A673 (cell line): ENCODE measurements at regions not wholly inside any gene's neighbourhood (a gene's known extent, or its start where the extent isn't known, plus 50 kb on each side); places are given as distances from the start of the nearest gene placed in this dataset.

Experiments
- BruUV-seq: library from RNA; stranded (reverse); fragments of 400-500 nt; replicated peaks from 2 replicates; lab custom pipeline; 2021; lab: Mats Ljungman, UMichigan
- CTCF ChIA-PET: fragments of 300-600 bp; sonication (Branson Sonifier 250); formaldehyde crosslinking; loops from one replicate; lab custom pipeline; 2022; ENCODE audit warnings: antibody characterized with exemption; lab: Charles Lee
- POLR2A ChIA-PET: fragments of 300-600 bp; sonication (Branson Sonifier 250); formaldehyde crosslinking; loops from one replicate; lab custom pipeline; 2022; ENCODE audit warnings: antibody characterized with exemption; ENCODE audit not compliant: low non-redundant PET; lab: Charles Lee
- DNase-seq: peaks from one replicate; pipeline ENCODE4 v3.0.0-alpha.2; 2015; ENCODE audit warnings: low spot score
- H3K27ac ChIP-seq: fragments of 200-600 bp; sonication (generic); 2 replicates; pipeline ENCODE4 v1.5.1; 2016; ENCODE audit warnings: mixed run types, low read depth, mild to moderate bottlenecking, mixed read lengths, antibody characterized with exemption, low read length; ENCODE audit not compliant: poor library complexity, severe bottlenecking
- H3K27me3 ChIP-seq: fragments of 200-600 bp; sonication (generic); replicated peaks from 2 replicates; pipeline ENCODE4 v1.6.1; 2017; ENCODE audit warnings: mixed run types, low read depth, mild to moderate bottlenecking, mixed read lengths, antibody characterized with exemption, low read length; ENCODE audit not compliant: insufficient read depth, poor library complexity
- H3K36me3 ChIP-seq: fragments of 200-600 bp; sonication (generic); 2 replicates; pipeline ENCODE4 v1.6.1; 2016; ENCODE audit warnings: mixed run types, mild to moderate bottlenecking, mixed read lengths, antibody characterized with exemption, low read length; ENCODE audit not compliant: insufficient read depth, poor library complexity, severe bottlenecking
- H3K4me1 ChIP-seq: fragments of 200-600 bp; sonication (generic); 2 replicates; pipeline ENCODE4 v1.6.1; 2017; ENCODE audit warnings: mixed run types, mild to moderate bottlenecking, mixed read lengths, antibody characterized with exemption, low read length; ENCODE audit not compliant: insufficient read depth, poor library complexity, severe bottlenecking
- H3K4me3 ChIP-seq: fragments of 200-600 bp; sonication (generic); 2 replicates; pipeline ENCODE4 v1.5.1; 2016; ENCODE audit warnings: low read depth, mixed run types, mild to moderate bottlenecking, mixed read lengths, low read length; ENCODE audit not compliant: poor library complexity, severe bottlenecking
- H3K9me3 ChIP-seq: fragments of 200-600 bp; sonication (generic); 2 replicates; pipeline ENCODE4 v1.6.1; 2016; ENCODE audit warnings: mixed run types, low read depth, mild to moderate bottlenecking, mixed read lengths, antibody characterized with exemption, low read length; ENCODE audit not compliant: poor library complexity, severe bottlenecking
- CTCF ChIP-seq: fragments of 300-800, 200-600 bp; sonication (generic); conservative IDR thresholded peaks from 2 replicates; pipeline ENCODE4 v1.5.1; 2017; ENCODE audit warnings: low read depth, mild to moderate bottlenecking, antibody characterized with exemption, low read length, moderate library complexity, mixed read lengths
- EZH2 ChIP-seq: fragments of 200-600 bp; sonication (generic); IDR thresholded peaks from 2 replicates; pipeline ENCODE4 v1.6.1; 2017; ENCODE audit warnings: borderline replicate concordance, low read depth, mild to moderate bottlenecking, mixed read lengths, antibody characterized with exemption, low read length; ENCODE audit not compliant: poor library complexity, severe bottlenecking
- intact Hi-C: fragments of 100-400 bp; cut with micrococcal nuclease; formaldehyde crosslinking; loops from one replicate; pipeline ENCODE4 v1.10.0; 2022; ENCODE audit not compliant: unreplicated experiment

- Histone ChIP-seq H3K27ac (no peak overlapping the region), H3K9me3 (no peaks in the 10 kb centered on the region), H3K36me3 (no peaks in the 10 kb centered on the region), H3K4me1 (no peaks in the 10 kb centered on the region), H3K4me3 (no peak overlapping the region), H3K27me3 (peaks cover 6% of the 10 kb centered on the region)
- ChIA-PET POLR2A (no interaction called here), CTCF (no interaction called here)
- DNase-seq, result no peak
- intact Hi-C loops, result no loop called here
- BruUV-seq, result no TSS peak
- no peak for TF ChIP-seq CTCF
- no peak for TF ChIP-seq EZH2
Measured at GRCh38 chr1:95631695-95632094, 397.7 kb downstream of the RWDD3 start.

- Histone ChIP-seq H3K9me3 (no peaks in the 10 kb centered on the region), H3K36me3 (no peaks in the 10 kb centered on the region), H3K4me1 (no peaks in the 10 kb centered on the region), H3K27me3 (no peaks in the 10 kb centered on the region), H3K4me3 (no peak overlapping the region), H3K27ac (no peak overlapping the region)
- no peak for DNase-seq
- CTCF ChIA-PET, result no interaction called here
- BruUV-seq, result no TSS peak
- intact Hi-C loops, result no loop called here
- POLR2A ChIA-PET, result no interaction called here
- no peak for TF ChIP-seq EZH2
- no peak for TF ChIP-seq CTCF
Measured at GRCh38 chr1:95635811-95636210, 401.8 kb downstream of the RWDD3 start.

DNA sequence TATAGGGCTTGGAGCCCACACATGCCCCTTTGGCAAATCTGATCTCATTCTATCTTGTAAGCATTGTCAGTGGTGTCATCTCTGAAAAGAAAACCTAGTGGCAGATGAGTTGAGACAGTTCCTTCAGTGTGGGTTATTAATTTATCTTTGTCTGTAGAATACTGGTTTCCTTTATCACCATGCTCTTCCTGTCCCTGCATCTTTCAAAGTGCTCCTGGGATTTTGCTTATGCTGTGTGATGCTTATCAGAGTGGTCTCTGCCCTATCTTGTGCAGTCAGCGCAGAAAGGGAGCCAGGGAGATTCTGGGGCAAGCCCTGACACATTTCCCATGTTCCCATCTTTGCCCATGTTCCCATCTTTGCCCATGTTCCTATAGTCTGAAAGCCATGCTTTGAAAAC is 402.9 kb downstream of the RWDD3 start:
- Histone ChIP-seq H3K36me3 (no peaks in the 10 kb centered on the region), H3K4me1 (no peaks in the 10 kb centered on the region), H3K27ac (no peak overlapping the region), H3K27me3 (no peaks in the 10 kb centered on the region), H3K9me3 (no peaks in the 10 kb centered on the region), H3K4me3 (no peak overlapping the region)
- no peak for DNase-seq
- TF ChIP-seq EZH2 (no peak), CTCF (no peak)
- intact Hi-C loops, result no loop called here
- ChIA-PET POLR2A (no interaction called here), CTCF (no interaction called here)
- no TSS peak for BruUV-seq
